ENCODE measurements at regions not wholly inside any gene's neighbourhood (a gene's known extent, or its start where the extent isn't known, plus 50 kb on each side); places are given as distances from the start of the nearest gene placed in this dataset.

DNA sequence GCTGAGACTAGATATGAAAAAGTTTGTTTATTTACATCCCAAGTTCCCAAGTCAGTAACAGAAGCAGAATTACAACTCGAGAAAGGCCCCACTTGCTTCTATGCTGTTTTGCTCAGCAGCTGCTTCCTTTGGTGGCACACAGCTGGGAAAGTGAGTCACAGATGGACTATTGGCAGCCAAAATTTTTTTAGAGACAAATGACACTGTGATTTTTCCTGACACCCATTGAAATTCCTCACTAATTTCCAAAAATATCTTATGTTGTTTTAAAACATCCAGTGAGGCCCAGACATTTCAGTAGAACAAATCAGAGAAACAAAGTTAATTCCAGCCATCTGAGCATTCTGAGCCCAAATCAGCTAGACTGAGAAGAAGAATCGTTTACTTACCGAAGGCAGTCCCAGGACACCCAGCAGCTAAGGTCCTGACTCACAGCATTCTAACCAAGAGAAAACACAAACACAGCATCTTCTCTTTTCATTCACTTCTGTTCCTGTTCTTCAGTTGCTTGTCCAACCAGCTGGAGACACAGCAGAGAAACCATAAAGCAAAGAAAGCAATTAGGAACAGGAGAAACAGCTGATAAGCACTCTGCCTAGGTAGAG is 188.3 kb downstream of the DAD1 start:
- TF ChIP-seq, protein P1, sequence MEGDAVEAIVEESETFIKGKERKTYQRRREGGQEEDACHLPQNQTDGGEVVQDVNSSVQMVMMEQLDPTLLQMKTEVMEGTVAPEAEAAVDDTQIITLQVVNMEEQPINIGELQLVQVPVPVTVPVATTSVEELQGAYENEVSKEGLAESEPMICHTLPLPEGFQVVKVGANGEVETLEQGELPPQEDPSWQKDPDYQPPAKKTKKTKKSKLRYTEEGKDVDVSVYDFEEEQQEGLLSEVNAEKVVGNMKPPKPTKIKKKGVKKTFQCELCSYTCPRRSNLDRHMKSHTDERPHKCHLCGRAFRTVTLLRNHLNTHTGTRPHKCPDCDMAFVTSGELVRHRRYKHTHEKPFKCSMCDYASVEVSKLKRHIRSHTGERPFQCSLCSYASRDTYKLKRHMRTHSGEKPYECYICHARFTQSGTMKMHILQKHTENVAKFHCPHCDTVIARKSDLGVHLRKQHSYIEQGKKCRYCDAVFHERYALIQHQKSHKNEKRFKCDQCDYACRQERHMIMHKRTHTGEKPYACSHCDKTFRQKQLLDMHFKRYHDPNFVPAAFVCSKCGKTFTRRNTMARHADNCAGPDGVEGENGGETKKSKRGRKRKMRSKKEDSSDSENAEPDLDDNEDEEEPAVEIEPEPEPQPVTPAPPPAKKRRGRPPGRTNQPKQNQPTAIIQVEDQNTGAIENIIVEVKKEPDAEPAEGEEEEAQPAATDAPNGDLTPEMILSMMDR (IDR thresholded peaks at IDR 0.05; ENCODE audit: insufficient read depth, low read length, missing control alignments), result no peak
- ChIA-PET POLR2A (no interaction called here), CTCF (interaction anchor here (1.0 to 17.7 kb wide), 6 partner anchors 10 to 156 kb away, joined by 3 to 395 read pairs (median 34); no protein-coding TSS in a partner anchor)
- H3K4me3 ChIP-seq (ENCODE audit: low read depth, low read length), result no peak overlapping the region
- no peak for DNase-seq (ENCODE audit: low read depth, low spot score)

DNA sequence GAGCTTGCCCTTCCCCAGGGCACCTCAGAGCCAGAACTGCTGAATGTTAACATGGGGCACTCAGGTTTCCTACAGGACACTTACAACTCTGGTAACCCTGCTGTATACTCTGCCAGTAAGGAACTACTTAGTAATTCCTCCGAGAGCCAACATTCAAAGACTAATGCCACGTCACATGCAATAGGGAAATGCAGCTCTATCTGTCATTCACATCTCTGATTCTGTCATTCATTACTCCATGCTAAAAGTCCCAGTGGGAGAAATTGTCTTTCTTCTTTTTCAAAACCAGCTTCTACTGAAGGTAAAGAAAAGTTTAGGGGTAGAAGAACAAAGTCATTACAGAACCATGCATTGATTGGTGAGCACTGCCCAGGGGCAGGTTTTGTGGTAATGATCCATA is 189.2 kb downstream of the DAD1 start:
- TF ChIP-seq, protein P1 (IDR thresholded peaks at IDR 0.05; ENCODE audit: insufficient read depth, low read length, missing control alignments), result no peak
- ChIA-PET POLR2A (no interaction called here), CTCF (interaction anchor here (0.8 to 17.7 kb wide), 9 partner anchors 9 to 157 kb away, joined by 3 to 395 read pairs (median 4); no protein-coding TSS in a partner anchor)
- no peak for DNase-seq (ENCODE audit: low read depth, low spot score)
- no peak overlapping the region for H3K4me3 ChIP-seq (ENCODE audit: low read depth, low read length)

DNA sequence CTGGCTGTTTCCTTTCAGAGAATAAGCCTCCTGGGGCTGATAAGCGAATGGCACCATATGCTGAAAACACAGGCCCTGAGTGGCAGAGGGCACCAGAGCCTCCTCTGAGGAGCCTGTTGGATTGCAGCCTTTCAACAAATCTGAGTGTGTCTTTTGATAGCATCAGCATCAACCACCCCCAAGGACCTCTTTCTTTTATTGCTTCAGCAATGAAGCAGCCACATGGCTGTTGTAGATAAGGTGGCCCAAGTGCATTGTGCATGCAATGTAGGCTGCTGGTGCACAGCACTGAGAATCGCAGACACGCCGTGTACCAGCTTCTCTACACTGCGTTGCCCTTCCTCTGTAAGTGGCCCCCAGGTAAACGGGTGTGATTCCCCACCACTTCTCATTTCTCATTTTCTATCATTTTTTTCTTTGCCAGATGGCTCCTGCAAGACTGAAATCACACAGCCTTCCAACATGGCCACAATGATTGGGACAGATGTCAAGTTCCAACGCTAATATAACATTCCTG is 191.7 kb downstream of the DAD1 start:
- CTCF ChIA-PET, result interaction anchor here (1.5 to 17.7 kb wide), 3 partner anchors 12 to 159 kb away, joined by 3 to 395 read pairs (median 332); no protein-coding TSS in a partner anchor
- TF ChIP-seq, protein P1 (IDR thresholded peaks at IDR 0.05; ENCODE audit: insufficient read depth, low read length, missing control alignments), result no peak
- no peak for DNase-seq (ENCODE audit: low read depth, low spot score)
- POLR2A ChIA-PET, result no interaction called here
- no peak overlapping the region for H3K4me3 ChIP-seq (ENCODE audit: low read depth, low read length)

DNA sequence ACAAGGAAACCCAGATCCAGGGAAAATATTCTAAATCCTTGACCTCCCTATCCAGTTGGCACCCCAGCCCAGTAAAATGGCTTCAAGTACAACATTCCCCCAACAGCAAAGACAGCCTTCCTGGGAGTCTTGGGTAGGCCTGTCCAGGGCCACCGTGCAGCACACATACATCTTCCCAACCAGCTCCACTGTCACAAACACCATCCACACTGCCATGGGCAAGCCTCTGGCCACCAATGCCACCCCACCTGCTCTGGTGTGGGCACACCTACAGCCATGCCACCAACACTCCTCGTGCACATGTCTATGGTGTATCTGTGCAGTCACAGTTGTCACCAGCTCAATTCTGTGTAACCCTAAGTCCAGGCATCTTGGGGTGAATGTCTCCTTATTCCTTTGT is 193.2 kb downstream of the DAD1 start:
- ChIA-PET POLR2A (no interaction called here), CTCF (interaction anchor here (1.1 to 17.7 kb wide), 3 partner anchors 79 to 174 kb away, joined by 5 to 395 read pairs (median 332); no protein-coding TSS in a partner anchor)
- DNase-seq (ENCODE audit: low read depth, low spot score), result no peak
- no peak overlapping the region for H3K4me3 ChIP-seq (ENCODE audit: low read depth, low read length)
- TF ChIP-seq, protein P1 (IDR thresholded peaks at IDR 0.05; ENCODE audit: insufficient read depth, low read length, missing control alignments), result no peak

DNA sequence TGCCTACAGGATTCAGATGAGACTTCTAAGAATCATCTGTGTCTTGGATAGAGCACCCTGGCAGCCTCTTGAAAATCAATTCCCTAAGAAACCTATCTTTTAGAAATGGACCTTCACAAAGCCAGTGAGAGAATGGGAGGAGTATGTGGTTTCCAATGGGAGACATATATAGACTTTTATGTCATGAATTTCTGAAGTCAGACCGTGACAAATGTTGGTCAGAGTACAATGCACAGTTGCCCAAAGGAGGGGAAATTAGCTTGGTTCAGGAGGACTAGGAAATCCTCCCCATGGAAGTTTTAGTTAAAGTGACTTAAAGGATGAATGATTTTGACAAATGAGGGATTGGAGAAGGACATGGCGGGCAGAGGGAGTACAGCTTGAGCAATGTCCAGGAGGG is 194.4 kb downstream of the DAD1 start:
- CTCF ChIA-PET, result interaction anchor here (1.4 to 17.7 kb wide), 3 partner anchors 19 to 162 kb away, joined by 3 to 395 read pairs (median 332); no protein-coding TSS in a partner anchor
- POLR2A ChIA-PET, result no interaction called here
- no peak for DNase-seq (ENCODE audit: low read depth, low spot score)
- TF ChIP-seq, protein P1 (IDR thresholded peaks at IDR 0.05; ENCODE audit: insufficient read depth, low read length, missing control alignments), result no peak
- H3K4me3 ChIP-seq (ENCODE audit: low read depth, low read length), result no peak overlapping the region

DNA sequence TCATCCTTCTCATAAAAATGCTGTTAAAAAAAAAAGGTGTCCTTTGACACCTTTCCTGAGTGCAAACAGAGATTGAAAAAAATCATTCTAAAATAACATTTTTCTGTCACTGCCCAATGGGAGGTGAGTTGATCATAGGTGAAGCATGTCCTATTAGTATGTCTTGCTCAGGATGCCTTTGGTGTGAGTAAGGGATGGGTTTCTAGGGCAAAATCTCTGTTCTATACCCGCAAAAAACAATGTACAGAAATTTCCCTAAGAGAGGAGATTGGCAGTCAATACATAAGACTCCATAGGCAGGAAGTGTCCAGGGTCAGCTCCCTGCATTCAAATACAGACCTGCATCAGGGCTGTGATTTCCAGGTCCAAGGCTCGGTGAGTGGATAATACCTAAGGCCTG is 195.2 kb downstream of the DAD1 start:
- POLR2A ChIA-PET, result no interaction called here
- CTCF ChIA-PET, result interaction anchor here (1.4 to 17.7 kb wide), 5 partner anchors 8 to 460 kb away, joined by 3 to 395 read pairs (median 61); no protein-coding TSS in a partner anchor
- TF ChIP-seq, protein P1 (IDR thresholded peaks at IDR 0.05; ENCODE audit: insufficient read depth, low read length, missing control alignments), result no peak
- DNase-seq (ENCODE audit: low read depth, low spot score), result no peak
- no peak overlapping the region for H3K4me3 ChIP-seq (ENCODE audit: low read depth, low read length)
